ENCODE measurements at regions not wholly inside any gene's neighbourhood (a gene's known extent, or its start where the extent isn't known, plus 50 kb on each side); places are given as distances from the start of the nearest gene placed in this dataset.

DNA sequence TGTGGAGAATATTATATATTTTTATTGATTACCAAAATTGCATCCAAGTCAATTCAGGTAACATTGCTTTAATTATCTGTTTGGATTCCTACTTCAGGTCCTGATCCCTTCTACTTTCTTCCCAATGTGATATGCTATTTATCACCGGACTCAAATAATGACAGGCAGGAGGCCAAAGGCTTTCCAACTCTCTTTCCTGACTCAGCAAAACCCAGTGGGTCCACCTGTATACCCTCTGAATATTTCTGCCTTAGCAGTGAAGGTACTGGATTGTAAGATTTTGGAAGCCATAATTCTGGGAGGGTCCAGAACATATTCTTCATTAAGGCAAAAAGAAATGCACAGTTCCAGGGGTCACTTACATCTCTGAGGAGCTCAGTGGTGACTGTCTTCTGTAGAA lies 260.2 kb upstream of the UBASH3B start:
- H3K9ac ChIP-seq (ENCODE audit: low read length) = no peak overlapping the region
- intact Hi-C loops (cut with micrococcal nuclease) = no loop called here
- no peaks in the 10 kb centered on the region for H3K9me3 ChIP-seq (ENCODE audit: control insufficient read depth in 1 of 2, insufficient read depth in 1 of 2, low read depth in 1 of 2, low read length in 2 of 2)
- H3K9me2 ChIP-seq (ENCODE audit: insufficient read depth) = 0 out of 2 replicates have a peak, but pooled peaks cover 2% of the 10 kb centered on the region
- no peak for DNase-seq (ENCODE audit: low read depth, low spot score)
- no peak overlapping the region for H2AFZ ChIP-seq (ENCODE audit: low read depth, low read length, poor library complexity, severe bottlenecking)
- no peaks in the 10 kb centered on the region for H4K20me1 ChIP-seq (ENCODE audit: insufficient read depth)
- no peak overlapping the region for H3K4me2 ChIP-seq (ENCODE audit: low read length)
- ChIA-PET CTCF (no interaction called here), RAD21 (ENCODE audit: low non-redundant PET in 1 of 2, low total read pairs in 2 of 2, uncharacterized antibody in 2 of 2, unreplicated experiment in 2 of 2) (no interaction called here), POLR2A (no interaction called here)
- no peaks in the 10 kb centered on the region for H3K79me2 ChIP-seq (ENCODE audit: insufficient read depth, low read length)
- BruUV-seq (replicated peaks) = no TSS peak
- H3K27ac ChIP-seq (ENCODE audit: low read depth, low read length) = no peak overlapping the region
- TF ChIP-seq ZFX (IDR thresholded peaks at IDR 0.05) = no peak
- no peak for TF ChIP-seq YY1 (IDR thresholded peaks at IDR 0.05; ENCODE audit: extremely low read depth, insufficient replicate concordance, low read depth, low read length)
- TF ChIP-seq, protein P1, sequence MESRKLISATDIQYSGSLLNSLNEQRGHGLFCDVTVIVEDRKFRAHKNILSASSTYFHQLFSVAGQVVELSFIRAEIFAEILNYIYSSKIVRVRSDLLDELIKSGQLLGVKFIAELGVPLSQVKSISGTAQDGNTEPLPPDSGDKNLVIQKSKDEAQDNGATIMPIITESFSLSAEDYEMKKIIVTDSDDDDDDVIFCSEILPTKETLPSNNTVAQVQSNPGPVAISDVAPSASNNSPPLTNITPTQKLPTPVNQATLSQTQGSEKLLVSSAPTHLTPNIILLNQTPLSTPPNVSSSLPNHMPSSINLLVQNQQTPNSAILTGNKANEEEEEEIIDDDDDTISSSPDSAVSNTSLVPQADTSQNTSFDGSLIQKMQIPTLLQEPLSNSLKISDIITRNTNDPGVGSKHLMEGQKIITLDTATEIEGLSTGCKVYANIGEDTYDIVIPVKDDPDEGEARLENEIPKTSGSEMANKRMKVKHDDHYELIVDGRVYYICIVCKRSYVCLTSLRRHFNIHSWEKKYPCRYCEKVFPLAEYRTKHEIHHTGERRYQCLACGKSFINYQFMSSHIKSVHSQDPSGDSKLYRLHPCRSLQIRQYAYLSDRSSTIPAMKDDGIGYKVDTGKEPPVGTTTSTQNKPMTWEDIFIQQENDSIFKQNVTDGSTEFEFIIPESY (IDR thresholded peaks at IDR 0.05; ENCODE audit: extremely low read depth, insufficient replicate concordance, low read length) = no peak
- no peak for TF ChIP-seq FOSL1 (IDR thresholded peaks at IDR 0.05; ENCODE audit: low read depth)
- TF ChIP-seq POLR2A (IDR thresholded peaks at IDR 0.05; ENCODE audit: borderline replicate concordance, extremely low read depth, insufficient read depth, insufficient read length) = no peak
- TF ChIP-seq, protein P2, sequence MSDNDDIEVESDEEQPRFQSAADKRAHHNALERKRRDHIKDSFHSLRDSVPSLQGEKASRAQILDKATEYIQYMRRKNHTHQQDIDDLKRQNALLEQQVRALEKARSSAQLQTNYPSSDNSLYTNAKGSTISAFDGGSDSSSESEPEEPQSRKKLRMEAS (IDR thresholded peaks at IDR 0.05) = no peak
- no peak for TF ChIP-seq JUND (IDR thresholded peaks at IDR 0.05)
- no peak for TF ChIP-seq EGR1 (IDR thresholded peaks at IDR 0.05; ENCODE audit: low read depth)
- TF ChIP-seq EZH2 (IDR thresholded peaks at IDR 0.05) = no peak
- no peak for TF ChIP-seq ELF1 (IDR thresholded peaks at IDR 0.05; ENCODE audit: borderline replicate concordance, low read depth)
- no peak for TF ChIP-seq POLR2AphosphoS5 (IDR thresholded peaks at IDR 0.05; ENCODE audit: low read depth, low read length)
- no peaks in the 10 kb centered on the region; a peak in 1 of 4 replicates for H3K4me1 ChIP-seq (ENCODE audit: control insufficient read depth in 1 of 2, insufficient read depth in 2 of 2, low read length in 2 of 2)
- no peaks in the 10 kb centered on the region for H3K36me3 ChIP-seq (ENCODE audit: control insufficient read depth in 1 of 2, insufficient read depth in 2 of 2, low read length in 2 of 2)
- H3K4me3 ChIP-seq (replicated peaks in 1 of 2; ENCODE audit: low read depth in 1 of 2, low read length in 2 of 2) = no peak overlapping the region
- no peaks in the 10 kb centered on the region for H3K27me3 ChIP-seq (ENCODE audit: insufficient read depth, low read length)
- no peak for ATAC-seq

Data from HCT116 (cell line).